Suprapubic skin (tissue), 4 donors: ENCODE measurements at regions not wholly inside any gene's neighbourhood (a gene's known extent, or its start where the extent isn't known, plus 50 kb on each side); places are given as distances from the start of the nearest gene placed in this dataset.

Experiments used
- DNase-seq, 2 donors: peaks; one replicate each; pipeline ENCODE4 v3.0.0-alpha.2; 2019; ENCODE audit warnings: low spot score in 2 of 2
- H3K27ac ChIP-seq: fragments of 200-600 bp; sonication (generic); one replicate; pipeline ENCODE4 v1.5.1; 2019
- H3K27me3 ChIP-seq: fragments of 200-600 bp; sonication (generic); one replicate; pipeline ENCODE4 v1.5.1; 2019
- H3K36me3 ChIP-seq: fragments of 200-600 bp; sonication (generic); one replicate; pipeline ENCODE4 v1.5.1; 2019
- H3K4me1 ChIP-seq: fragments of 200-600 bp; sonication (generic); one replicate; pipeline ENCODE4 v1.5.1; 2019
- H3K4me3 ChIP-seq: fragments of 200-600 bp; sonication (generic); one replicate; pipeline ENCODE4 v1.5.1; 2019; ENCODE audit warnings: mild to moderate bottlenecking
- H3K9me3 ChIP-seq: fragments of 200-600 bp; sonication (generic); one replicate; pipeline ENCODE4 v1.5.1; 2019
- EP300 ChIP-seq: sonication (generic); formaldehyde crosslinking; IDR thresholded peaks from one replicate; pipeline ENCODE4 v1.6.1; 2017; ENCODE audit warnings: antibody characterized with exemption
- POLR2A ChIP-seq, 2 donors: fragments of 450-650 bp; IDR thresholded peaks; one replicate each; pipeline ENCODE4 v1.6.1; 2017; ENCODE audit warnings: antibody characterized with exemption in 2 of 2, mild to moderate bottlenecking in 2 of 2, moderate library complexity in 2 of 2
- POLR2AphosphoS5 ChIP-seq, 3 donors: sonication (generic); formaldehyde crosslinking; IDR thresholded peaks; one replicate each; pipeline ENCODE4 v1.6.1; 2017; ENCODE audit warnings: antibody characterized with exemption in 3 of 3
- WGBS: methylation state at CpG from one replicate; pipeline ENCODE4 v1.1.5; 2018; 5-methylcytosine and 5-hydroxymethylcytosine counted together
- TF ChIP-seq, protein P1 (sequence below), 2 donors: fragments of 200-600 bp in 1 of 2; fragments of 450-650 bp in 1 of 2; sonication (generic) in 1 of 2; IDR thresholded peaks; one replicate each; pipeline ENCODE4 v1.5.1; 2016 to 2019; ENCODE audit warnings: antibody characterized with exemption in 2 of 2, mild to moderate bottlenecking in 1 of 2, moderate library complexity in 1 of 2

DNA sequence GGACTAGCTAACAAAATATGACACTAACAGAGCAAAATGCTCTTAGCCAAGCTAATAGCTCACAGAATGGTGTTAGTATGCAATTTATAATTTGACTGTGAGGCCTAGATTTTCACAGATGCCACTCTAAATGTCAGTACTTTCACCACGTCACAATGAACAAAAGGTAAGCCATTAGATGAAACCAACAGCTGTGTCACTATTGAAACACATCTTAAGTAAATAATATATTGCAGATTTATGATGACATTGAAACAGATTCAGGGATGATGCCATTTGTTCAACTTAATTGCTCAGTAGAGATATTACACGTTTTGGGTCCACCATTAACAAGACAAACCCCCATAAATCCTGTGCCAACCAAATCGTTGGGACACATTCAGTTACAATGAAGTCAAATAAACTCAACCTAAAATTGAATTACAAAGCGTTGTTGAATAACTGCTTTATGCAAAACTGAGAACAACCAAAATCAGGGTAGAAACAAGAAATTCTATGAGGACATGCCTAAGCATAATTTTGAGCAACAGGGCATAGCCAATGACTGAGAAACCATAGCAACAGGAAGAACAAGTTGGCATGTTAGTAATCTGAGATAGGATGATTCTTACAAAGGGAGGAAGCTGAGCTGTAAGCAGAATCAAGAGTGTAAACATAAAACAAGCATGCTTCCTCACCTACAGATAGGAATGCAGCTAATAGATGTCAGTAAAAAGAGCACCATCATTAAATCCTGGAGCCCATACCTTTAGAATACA lies 85.6 kb upstream of the KHDRBS2 start:
- no peaks in the 10 kb centered on the region for H3K27me3 ChIP-seq
- no peaks in the 10 kb centered on the region for H3K36me3 ChIP-seq
- no peaks in the 10 kb centered on the region for H3K4me1 ChIP-seq
- 58% methylated on average over 4 of the region's 4 CpGs for WGBS
- no peaks in the 10 kb centered on the region for H3K9me3 ChIP-seq
- DNase-seq, result no peak
- no peak overlapping the region for H3K27ac ChIP-seq
- TF ChIP-seq EP300 (no peak), POLR2AphosphoS5 (IDR thresholded peaks at IDR 0.05) (no peak), POLR2A (IDR thresholded peaks at IDR 0.05) (no peak)
- TF ChIP-seq, protein P1, sequence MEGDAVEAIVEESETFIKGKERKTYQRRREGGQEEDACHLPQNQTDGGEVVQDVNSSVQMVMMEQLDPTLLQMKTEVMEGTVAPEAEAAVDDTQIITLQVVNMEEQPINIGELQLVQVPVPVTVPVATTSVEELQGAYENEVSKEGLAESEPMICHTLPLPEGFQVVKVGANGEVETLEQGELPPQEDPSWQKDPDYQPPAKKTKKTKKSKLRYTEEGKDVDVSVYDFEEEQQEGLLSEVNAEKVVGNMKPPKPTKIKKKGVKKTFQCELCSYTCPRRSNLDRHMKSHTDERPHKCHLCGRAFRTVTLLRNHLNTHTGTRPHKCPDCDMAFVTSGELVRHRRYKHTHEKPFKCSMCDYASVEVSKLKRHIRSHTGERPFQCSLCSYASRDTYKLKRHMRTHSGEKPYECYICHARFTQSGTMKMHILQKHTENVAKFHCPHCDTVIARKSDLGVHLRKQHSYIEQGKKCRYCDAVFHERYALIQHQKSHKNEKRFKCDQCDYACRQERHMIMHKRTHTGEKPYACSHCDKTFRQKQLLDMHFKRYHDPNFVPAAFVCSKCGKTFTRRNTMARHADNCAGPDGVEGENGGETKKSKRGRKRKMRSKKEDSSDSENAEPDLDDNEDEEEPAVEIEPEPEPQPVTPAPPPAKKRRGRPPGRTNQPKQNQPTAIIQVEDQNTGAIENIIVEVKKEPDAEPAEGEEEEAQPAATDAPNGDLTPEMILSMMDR (IDR thresholded peaks at IDR 0.05), result no peak
- H3K4me3 ChIP-seq, result no peak overlapping the region

DNA sequence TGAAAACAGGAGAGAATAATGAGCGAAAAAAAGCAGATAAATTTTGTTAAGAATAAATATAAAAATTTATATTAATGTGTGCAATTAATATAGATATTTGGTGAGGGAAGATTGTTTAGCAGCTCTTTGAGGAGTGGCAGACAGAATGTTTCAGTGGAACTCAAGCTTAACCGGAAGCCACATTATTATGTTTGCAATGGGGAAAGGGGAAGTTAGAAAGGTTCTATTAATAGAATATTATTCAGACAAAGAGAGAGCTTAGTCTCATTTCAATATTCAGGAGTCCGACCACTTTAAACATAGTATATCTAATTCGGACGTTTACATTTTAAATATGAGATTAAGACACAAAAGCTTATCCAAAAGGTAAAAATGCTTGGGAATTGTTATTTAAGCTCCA lies 81.6 kb upstream of the KHDRBS2 start:
- 63% methylated on average over 5 of the region's 5 CpGs for WGBS

DNA sequence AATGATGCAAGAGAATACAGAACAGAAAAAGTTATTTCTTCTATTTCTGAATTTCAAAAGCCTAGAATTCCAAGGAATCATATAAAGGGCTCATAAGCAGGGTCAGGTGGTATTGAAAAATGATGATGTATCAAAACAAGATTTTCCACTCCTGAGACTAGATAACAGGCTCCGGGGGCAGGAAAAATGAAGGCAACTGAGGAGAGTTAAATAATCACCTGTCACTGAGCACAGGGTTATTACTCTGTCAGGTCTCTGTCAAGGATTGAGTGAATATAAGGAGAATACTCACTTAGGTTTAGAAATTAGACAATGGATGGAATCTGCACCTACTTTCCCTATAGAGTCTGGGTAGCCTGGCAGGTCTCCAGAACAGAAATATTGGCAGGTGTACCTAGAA lies 76.1 kb upstream of the KHDRBS2 start:
- TF ChIP-seq POLR2AphosphoS5 (IDR thresholded peaks at IDR 0.05) (no peak), POLR2A (IDR thresholded peaks at IDR 0.05) (no peak), EP300 (no peak)
- TF ChIP-seq, protein P1 (IDR thresholded peaks at IDR 0.05), result no peak
- Histone ChIP-seq H3K36me3 (no peaks in the 10 kb centered on the region), H3K9me3 (no peaks in the 10 kb centered on the region), H3K4me1 (no peaks in the 10 kb centered on the region), H3K27me3 (no peaks in the 10 kb centered on the region), H3K4me3 (no peak overlapping the region), H3K27ac (no peak overlapping the region)
- 53% methylated on average over 1 of the region's 1 CpG for WGBS
- DNase-seq, result no peak

More for the DNA sequence above, 81.6 kb upstream of the KHDRBS2 start:
- no peak overlapping the region for H3K27ac ChIP-seq
- no peaks in the 10 kb centered on the region for H3K9me3 ChIP-seq
- no peak for DNase-seq
- no peak for TF ChIP-seq POLR2AphosphoS5 (IDR thresholded peaks at IDR 0.05)
- TF ChIP-seq EP300, result no peak
- TF ChIP-seq POLR2A (IDR thresholded peaks at IDR 0.05), result no peak
- TF ChIP-seq, protein P1 (IDR thresholded peaks at IDR 0.05), result no peak
- no peaks in the 10 kb centered on the region for H3K27me3 ChIP-seq
- H3K4me1 ChIP-seq, result no peaks in the 10 kb centered on the region
- no peak overlapping the region for H3K4me3 ChIP-seq
- no peaks in the 10 kb centered on the region for H3K36me3 ChIP-seq

DNA sequence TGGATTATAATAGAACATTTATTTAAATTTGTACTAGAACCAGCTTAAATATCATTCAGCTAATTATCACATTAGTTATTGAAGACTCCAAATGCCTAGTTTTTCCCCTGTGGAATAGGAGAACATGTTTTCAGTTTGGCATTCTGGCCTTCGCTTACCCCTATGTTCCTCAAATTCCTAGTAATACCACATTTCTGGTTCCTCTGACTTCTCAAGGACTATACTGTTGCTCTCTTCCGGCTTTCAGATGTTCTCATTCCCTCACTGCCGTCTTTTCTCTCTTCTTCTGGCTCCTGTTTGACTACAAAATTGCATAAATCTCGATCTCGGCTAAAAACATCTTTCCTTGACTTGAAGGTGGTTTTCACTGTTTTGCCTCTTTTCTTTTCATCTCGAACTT lies 71.8 kb upstream of the KHDRBS2 start:
- H3K4me3 ChIP-seq, result no peak overlapping the region
- H3K36me3 ChIP-seq, result no peaks in the 10 kb centered on the region
- H3K27me3 ChIP-seq, result no peaks in the 10 kb centered on the region
- no peak for DNase-seq
- TF ChIP-seq, protein P1 (IDR thresholded peaks at IDR 0.05), result no peak
- TF ChIP-seq EP300 (no peak), POLR2A (IDR thresholded peaks at IDR 0.05) (no peak), POLR2AphosphoS5 (IDR thresholded peaks at IDR 0.05) (no peak)
- 82% methylated on average over 6 of the region's 6 CpGs for WGBS
- H3K9me3 ChIP-seq, result no peaks in the 10 kb centered on the region
- H3K4me1 ChIP-seq, result no peaks in the 10 kb centered on the region
- no peak overlapping the region for H3K27ac ChIP-seq

DNA sequence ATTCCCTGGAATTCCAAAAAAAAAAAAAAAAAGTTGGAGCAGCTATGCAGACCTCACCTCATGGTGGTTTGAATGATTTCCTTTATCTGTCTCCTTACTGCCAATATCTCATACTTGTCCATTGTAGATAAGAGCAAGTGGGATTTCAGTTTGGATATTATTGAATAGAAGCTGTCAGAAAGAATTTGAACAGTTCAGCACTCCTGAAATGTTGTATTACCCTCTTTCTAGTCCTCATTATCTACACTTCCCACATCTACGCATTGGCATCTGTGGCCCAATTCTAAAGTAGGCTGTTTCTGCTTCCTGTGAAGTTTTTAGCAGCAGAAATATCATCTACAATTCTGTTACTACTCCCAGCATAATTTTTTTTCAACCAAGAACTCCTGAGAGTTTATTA lies 68.2 kb upstream of the KHDRBS2 start:
- no peaks in the 10 kb centered on the region for H3K27me3 ChIP-seq
- DNase-seq, result no peak
- H3K9me3 ChIP-seq, result no peaks in the 10 kb centered on the region
- H3K4me3 ChIP-seq, result no peak overlapping the region
- 62% methylated on average over 1 of the region's 1 CpG for WGBS
- H3K4me1 ChIP-seq, result no peaks in the 10 kb centered on the region
- no peak overlapping the region for H3K27ac ChIP-seq
- H3K36me3 ChIP-seq, result no peaks in the 10 kb centered on the region
- TF ChIP-seq POLR2A (IDR thresholded peaks at IDR 0.05), result no peak
- TF ChIP-seq, protein P1 (IDR thresholded peaks at IDR 0.05), result no peak
- TF ChIP-seq POLR2AphosphoS5 (IDR thresholded peaks at IDR 0.05), result no peak
- TF ChIP-seq EP300, result no peak
